ENCODE measurements at regions not wholly inside any gene's neighbourhood (a gene's known extent, or its start where the extent isn't known, plus 50 kb on each side); places are given as distances from the start of the nearest gene placed in this dataset.

DNA sequence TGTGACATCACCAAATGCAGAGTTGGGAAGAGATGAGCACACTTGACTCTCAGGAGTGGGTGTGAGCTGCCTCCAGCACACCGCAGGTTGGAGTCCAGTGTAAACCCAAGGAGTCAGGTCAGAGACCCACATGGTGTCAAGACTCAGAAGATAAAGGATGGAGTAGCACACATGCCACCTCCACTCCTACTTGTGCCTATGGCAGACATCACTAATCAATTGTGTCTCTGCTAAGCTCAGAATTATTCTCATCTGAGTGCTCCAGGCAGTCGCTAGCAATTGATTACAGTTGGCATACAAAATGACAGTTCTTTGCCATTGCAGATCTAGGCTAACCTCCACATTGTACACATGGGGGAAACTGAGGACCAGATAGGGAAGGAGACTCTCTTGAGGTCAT is 187.1 kb downstream of the RPS24 start:
- TF ChIP-seq TARDBP (IDR thresholded peaks at IDR 0.05) (no peak), SUZ12 (IDR thresholded peaks at IDR 0.05) (no peak), ZNF384 (IDR thresholded peaks at IDR 0.05) (no peak), ARNT (IDR thresholded peaks at IDR 0.05) (no peak)

Data from HEK293T (cell line).